HG02973 (cell line): ENCODE measurements at regions not wholly inside any gene's neighbourhood (a gene's known extent, or its start where the extent isn't known, plus 50 kb on each side); places are given as distances from the start of the nearest gene placed in this dataset.

ENCODE experiments used
- ATAC-seq: cut with Tn5 transposase; IDR thresholded peaks from one replicate; pipeline ENCODE4 v1.9.1; 2021; ENCODE audit warnings: moderate library complexity; ENCODE audit not compliant: unreplicated experiment

DNA sequence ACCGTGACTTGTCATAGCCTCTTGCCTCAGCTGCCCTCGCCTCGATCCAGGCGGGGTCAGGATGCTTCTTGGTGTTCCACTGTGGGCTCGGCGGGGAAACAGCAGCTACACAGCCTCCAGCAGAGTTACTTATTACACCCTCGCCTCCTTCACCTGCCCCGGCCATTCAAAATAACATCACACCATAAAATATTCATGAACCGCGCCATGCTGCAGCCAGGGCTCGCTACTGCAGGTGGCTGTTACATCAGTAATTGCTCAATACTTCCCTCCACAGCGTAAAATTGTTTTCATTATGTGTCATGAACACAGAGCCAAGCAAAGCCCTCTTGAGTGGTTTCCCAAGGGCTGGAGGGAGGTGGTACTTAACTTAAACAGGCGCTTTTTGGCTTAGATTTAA lies 241.5 kb upstream of the SP8 start:
- ATAC-seq: no peak

DNA sequence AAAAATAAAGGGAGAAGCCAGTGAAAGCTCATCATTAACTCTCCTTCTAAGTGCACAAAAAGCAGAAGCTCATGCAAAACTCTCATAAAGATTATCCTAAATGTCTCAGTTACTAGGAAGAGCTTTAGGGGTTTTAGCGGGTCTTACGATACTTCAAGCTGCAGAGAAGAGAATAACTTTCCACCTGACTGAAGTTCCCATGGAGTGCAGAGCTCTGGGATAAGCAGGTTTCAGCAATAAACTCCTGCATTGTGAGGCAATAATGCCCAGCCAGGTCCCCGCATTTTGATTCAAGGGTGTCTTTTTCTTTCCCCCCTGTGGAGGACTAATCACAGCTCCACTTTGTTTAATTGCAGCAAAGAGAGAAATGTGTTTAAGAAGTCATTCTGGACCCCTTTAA lies 241.9 kb upstream of the SP8 start:
- no peak for ATAC-seq

DNA sequence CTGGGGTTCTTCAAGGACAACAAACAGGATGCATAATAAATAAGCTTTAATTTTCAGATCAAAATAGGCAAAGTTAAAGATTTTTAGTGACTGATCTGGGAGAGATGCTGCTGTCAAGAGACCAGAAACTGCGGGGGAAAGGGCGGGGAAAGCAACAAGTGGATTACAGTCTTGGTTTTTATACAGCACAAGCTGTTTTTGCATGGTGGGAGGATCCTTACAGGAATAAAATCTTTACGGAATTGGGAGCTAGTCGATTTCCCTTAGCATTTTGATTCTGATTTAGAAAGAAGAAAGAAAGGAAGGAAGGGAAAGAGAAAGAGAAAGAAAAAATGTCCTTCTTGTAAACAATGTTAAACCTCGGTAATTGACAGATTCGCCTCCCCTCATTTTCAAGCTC lies 242.3 kb upstream of the SP8 start:
- ATAC-seq: no peak

DNA sequence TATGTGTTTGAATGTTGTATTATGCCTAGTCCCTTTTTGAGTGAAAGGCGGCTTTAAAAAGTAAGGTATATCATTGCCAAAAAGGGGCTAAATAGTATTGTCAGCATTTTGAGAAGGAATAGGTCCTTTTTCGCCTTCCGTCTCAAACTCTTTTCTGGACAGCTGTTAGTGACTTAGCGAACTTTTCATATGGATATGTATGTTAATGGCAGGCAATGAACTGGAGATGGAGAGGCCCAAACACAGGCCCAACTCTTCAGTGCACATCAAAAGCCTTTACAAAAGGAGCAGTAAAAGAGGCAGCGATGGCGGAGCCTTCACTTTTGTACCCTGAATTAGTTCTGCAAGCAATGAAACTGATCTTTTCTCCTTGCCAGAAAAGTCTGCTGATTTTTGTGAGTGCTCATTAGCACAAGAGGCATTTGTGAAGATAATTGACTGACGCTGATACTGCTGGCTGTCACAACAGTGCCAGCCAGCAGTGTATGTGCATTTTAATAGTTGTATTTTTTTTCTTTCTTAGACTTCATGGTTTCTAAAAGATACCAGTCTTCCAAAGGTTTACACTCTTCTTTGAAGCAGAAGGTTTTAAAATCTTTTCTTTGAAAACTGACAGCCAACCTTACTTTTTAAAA lies 243.7 kb upstream of the SP8 start:
- no peak for ATAC-seq

DNA sequence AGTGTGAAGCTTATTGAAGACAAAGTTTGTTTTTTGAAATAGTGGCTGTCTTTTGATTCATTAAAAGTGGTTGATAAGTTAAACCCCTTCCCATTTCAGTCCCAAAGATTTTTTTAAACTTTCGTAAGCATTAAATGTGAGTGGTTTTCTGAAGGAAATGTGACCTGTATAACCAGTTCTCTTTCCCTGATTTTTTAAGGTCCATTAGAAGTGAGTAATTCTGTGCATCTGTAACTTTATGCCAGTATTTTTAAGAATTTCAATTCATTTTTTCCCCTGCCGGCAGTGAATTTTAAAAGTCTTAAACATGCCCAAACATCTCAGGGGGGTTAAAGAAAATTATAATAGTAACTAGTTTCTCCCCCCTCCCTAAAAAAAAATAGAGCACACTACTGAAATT lies 254.6 kb upstream of the SP8 start:
- no peak for ATAC-seq

DNA sequence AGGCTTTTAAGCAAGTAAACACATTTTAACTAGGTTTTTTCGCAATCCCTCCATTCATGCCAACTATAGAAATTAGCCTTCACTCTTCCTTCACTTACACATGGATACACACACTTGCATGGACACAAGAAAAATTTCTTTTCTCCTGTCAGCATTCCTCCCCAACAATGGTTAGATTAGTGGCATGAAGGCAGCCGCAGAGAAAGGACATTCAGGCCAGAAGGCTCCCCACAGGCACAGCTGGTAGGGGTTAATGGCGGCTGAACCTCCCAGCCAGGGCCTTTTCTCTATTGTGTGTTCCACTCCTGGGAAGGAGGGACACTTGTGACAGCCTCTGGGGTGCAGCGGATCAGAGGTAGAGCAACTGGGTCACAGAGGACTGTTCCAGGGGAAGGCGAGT lies 255.0 kb upstream of the SP8 start:
- ATAC-seq: no peak

DNA sequence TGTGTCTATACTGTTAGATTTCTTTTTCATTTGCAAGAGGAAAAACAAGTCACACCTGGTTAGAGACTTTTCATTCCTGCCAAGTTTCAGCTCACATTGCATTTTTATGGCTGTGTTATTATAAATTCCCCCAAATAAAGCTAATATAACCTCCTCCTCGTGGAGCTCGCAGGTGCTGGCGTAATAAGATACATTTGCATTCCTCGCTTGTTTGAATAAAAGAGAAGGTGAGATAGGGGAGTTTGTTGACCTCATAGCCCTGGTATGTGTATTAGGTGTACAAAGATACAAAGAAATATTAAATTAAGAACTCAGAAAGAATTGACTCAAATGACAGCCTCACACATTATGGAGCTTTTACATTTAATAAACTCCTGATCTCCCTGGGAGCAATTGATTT lies 257.7 kb upstream of the SP8 start:
- no peak for ATAC-seq

DNA sequence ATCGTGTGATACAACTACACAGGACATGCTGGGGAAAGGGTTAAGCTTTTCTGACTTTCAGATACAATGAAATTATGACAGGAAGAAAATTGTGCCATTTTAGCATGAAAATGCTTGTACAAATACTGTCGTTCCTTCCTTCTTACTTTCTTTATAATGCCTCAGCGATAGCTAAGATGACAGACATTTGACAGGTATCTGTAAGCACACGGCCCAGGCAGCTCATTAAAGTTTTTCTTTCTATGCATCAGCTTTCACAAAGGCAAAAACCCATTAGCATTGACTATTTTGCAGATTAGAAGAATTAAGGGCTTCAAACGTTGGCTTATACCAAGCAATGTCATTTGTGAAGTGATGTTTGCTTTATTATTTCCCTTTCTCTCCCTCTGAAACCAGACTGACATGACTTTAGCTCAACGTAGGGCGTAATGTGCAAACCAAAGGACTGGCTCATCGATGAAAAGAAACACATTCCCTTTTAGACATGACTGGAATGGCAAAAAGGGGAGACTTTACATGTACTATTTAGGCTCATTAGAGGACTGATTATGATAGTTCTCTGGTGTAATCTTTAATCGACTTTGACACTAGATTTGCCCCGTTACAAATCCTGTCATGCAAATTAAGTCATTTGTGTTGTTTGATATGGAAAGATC lies 258.4 kb upstream of the SP8 start:
- ATAC-seq: no peak

DNA sequence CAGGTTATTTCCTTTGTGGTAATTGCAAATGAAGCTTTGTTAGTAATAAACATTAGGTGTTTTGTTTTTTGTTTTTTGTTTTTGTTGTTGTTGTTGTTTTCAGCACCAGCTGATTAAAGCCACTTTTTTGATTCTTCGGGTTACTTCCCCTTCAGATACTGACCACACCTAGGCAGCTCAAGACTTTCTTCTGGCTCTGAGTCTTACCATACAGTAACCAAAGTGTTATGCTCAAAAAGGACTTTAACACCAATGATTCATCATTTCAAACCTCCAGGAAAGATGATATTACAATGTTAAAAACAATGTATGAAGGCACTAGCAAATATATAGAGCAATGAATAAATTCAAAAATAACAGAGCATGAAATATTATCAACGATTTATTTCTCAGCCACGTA lies 265.2 kb upstream of the SP8 start:
- no peak for ATAC-seq

DNA sequence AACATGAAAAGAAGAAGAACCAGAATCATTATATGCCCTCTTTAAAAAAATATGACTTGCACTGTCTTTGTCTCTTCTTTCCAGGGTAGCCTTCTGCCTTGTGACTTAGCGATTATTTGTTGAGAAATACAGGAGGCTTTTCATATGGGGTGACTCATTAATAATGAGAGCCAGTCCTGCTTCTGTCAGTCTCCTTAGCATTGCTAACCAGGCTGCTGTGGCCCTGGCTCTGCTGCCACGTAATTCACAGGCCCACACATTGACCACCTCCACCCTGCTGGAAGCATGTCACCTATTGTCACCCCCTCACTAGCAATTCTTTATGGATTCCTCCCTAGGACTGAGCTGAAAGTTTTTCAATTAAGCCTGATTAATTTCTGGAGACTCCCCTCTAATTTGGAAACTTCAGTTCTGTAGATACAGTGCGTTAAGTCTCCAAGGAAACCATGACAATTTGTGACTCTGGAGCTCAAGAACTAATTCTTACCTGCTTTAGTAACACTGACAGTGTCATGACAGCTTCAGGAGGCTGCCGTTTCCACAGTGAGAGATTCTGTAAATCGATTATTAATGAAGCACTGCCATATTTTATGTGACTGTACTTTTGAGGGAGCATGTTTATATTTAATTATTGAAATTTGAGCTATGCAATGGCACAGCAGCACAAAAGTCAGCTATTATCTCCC lies 267.9 kb upstream of the SP8 start:
- ATAC-seq: no peak

DNA sequence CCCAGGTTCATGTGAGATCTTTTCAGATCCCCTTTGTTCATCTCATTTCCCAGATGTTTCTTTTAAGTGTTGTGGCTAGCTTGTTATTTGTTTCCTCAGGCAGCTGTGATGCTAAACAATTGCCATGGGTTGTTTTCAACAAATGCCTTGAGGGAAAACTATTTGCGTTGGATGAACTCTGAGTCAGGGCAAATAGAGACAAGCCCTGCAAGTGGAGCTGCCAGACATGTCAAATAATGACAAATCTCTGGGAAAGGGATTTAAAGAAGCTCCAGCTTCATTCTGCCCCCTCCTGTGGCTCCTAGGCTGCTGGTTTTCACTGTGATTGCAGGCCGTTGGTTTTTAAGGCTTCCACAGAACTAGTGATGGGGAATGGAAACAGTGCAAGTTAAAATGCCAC lies 272.4 kb upstream of the SP8 start:
- no peak for ATAC-seq

DNA sequence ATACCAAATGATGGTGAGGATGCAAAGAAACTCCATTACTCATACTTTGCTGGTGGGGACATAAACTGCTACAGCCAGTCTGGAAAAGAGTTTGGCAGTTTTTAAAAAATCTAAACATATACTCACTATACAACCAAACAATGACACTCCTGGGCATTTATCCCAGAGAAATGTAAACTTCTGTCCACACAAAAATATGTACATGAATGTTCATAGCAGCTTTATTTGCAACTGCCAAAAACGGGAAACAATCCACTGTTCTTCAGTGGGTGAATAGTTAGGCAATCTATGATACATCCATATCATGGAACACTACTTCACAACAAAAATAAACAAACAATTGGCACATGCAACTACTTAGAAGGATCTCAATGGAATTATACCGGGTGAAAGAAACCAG lies 276.4 kb upstream of the SP8 start:
- no peak for ATAC-seq

DNA sequence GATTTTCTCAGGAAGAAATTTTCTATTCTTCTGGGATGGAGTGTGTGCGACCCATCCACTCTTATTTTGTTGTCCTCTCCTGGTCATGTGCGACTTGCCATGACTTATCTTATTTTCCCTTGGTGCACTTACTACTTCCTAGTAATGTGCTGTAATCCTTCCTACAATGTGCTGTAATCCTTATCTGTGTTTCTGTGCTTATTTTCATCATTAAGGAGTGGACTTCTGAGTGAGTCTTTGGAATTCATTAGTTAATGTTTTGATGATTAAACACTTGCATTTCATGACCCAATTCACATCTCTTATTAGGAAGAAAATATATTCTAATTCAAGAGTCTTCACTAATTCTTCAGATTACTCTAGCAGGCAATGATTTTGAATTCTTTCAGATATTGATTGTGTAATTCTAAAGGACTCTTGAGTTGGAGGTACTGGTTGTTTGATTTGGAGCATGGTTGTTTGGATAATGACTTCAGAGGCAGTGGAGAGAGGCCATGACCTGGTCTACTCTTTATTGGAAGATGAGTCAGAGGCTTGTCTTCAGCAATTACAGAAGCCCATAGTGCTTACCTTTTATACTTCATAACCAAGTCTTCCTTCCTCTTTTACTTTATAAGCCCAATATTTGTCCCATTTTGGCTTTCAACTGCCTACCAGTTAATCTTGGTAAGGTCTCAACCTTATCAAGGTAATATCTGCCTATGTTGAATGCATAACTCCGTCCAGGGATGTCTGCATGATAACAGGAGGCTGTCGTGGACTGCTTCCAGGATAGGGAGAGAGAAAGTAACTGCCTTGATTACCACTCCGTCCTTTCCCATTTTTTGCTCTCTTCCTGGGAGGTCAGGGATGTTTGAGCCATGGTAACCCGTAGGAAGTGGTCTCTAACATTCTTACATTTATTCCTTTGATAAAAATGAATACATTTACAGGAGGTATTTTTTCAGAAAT lies 278.3 kb upstream of the SP8 start:
- ATAC-seq: no peak

DNA sequence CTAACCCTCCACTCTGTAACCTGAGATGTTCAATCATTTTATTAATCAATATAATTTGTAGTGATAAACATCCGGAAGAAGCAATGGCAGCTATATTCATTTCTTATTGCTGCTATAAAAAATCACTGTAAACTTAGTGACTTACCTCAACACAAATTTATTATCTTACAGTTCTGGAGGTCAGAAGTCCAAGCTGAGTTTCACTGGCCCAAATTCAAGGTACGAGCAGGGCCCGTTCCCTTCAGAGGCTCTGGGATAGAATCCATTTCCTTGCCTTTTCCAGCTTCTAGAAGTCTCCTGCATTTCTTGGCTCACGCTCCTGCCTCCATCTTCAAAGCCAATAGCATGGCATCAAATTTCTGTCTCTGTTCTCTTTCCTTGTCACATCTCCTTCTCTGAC lies 279.5 kb upstream of the SP8 start:
- ATAC-seq: no peak

DNA sequence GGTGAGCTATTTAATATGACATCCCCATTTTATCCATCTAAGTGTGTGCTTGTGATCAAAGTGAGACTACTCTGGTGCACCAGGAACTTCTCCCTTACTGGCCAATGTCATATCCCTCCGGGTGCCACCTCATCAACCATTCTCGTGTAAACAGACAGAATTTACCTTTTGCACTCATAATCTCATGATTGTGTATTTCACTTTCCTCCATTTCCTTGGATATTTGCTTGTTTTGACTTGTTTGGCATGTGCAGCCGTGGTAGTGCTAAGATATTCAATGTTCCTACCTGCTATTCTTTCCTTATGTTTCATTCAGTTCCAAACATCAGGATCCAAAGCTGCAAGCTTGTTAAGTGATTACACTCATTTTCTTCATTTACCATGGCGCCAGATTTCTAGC lies 280.5 kb upstream of the SP8 start:
- ATAC-seq: no peak

DNA sequence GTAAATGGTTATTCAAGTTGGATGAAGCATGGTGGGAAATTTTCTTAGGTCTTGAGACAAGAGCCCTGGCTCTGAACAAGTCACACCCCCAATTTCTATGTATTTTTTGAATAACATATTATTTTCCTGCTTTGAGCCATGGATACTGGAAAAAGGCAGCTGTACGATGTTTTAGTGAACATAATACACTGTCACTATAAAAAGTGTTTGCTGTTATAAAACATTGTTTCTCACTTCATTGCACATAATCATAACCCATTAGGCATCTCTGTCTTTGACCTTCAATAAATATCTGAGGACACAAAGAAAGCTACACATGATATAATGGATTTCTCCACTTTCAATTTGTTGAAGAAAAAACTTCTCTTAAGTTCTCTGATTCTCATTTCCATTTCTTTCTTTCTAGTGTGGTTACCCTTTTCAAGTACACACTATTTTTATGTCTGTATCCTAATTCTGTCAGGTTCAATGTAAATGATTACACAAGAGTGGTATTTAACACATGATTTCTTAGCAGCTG lies 283.9 kb upstream of the SP8 start:
- no peak for ATAC-seq

DNA sequence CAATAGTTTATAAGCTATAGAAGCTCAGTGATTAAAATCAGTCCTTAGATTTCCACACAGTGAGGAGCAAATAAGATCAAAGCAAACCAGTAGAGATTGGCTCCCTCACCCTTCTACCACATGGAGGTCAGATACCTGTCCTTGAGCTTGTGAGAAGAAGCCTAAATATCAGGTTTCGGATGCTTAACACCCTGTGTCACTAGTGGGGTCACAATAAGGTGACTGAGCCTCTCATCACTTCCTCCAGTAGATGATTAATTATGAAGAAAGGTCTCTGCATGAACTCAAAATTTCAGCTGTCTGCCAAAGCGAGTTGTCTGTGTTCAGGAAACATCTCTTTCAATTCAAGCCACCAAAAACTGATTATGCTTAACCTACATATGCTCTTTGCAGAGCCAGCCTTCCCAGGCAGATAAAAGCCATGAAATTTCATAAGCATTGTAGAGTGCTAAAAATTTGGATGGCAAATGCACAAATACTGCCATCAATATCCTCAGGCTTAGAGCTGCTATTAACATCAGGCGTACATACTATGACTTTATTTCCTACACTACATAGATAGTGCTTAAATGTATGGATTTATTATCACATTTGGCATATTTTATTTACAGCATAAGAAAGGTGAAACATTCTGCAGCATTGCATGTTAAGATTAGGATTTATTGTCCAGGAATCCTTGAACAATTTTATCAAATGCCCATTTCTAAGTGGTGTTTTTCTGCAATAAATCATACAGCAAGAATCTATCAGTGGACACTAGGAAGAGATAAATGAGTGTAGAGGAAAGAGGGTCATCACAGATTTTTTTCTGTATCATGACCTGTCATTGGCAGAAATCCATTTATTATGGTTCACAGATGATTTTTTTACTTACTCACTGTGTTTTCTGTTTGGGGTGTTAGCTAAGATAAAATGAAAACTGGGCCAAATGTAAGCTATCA lies 285.1 kb upstream of the SP8 start:
- ATAC-seq: no peak

DNA sequence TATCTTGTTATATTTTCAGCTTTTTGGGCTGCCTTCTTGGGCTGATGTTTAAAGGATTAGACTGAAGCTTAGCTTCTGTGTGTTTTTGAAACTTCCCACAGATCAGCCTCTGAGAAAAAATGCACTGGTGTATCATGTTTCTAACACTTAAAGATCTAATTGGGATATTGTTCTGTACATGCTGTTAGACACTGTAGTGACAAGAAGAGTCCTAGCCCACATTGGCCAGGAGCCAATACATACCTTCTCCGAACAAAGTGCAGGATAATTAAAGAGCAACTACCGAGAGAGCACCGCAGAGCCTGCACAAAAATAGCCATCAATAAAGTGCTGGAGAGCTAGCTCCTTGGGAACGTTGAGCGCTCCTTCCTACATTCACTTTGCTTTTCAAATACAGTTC lies 289.4 kb upstream of the SP8 start:
- no peak for ATAC-seq

DNA sequence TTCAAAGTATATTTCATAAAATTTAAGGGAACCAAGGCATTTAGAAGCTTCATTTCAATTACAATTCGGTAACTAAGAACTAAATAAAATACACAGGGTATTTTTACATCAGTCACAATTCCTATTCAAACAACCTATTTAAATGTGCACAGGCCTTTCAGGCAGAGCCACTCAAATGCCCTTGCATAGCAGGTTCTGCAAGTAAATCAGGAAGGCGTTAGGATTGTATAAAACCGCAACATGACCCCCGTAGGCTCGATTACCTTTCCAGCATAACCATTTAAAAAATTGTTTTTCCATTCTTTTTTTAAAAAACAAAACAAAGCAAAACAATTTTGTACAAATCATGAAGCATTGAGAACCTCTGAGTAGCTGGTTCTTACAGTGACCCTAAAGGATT lies 289.9 kb upstream of the SP8 start:
- ATAC-seq: no peak

DNA sequence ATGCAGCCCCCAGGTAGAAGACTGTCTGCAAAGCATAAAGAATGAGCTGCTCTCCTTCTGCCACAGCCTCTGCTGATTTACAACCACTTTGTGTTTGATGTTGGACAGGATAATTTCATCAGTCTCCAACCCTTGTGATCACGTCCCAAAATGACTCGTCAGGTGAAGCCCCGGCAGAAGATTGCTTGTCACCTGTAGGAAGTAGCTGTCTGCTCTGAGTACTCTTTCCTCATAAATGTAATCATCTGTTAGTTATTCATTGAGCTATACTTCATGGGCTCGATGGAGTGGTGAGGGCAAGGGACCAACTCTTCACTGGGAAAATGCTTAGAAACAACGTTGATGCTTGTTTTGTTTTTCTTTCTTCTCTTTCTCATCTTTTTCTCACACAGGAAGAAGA lies 290.9 kb upstream of the SP8 start:
- no peak for ATAC-seq
